GM12878 (cell line): ENCODE measurements at regions not wholly inside any gene's neighbourhood (a gene's known extent, or its start where the extent isn't known, plus 50 kb on each side); places are given as distances from the start of the nearest gene placed in this dataset.

Source experiments
- ATAC-seq: fragments of 200-7000 bp; cut with Tn5 transposase; 3 replicates; pipeline ENCODE4 v1.9.1; 2020; ENCODE audit warnings: mild to moderate bottlenecking, moderate library complexity
- BruUV-seq: library from RNA; stranded (reverse); fragments of 400-500 nt; replicated peaks from 2 replicates; lab custom pipeline; 2021; lab: Mats Ljungman, UMichigan
- CTCF ChIA-PET: fragments of 300-600 bp; sonication (Branson Sonifier 250); formaldehyde crosslinking; extraction: SDS; loops from one replicate; lab custom pipeline; 2021; ENCODE audit warnings: inconsistent platforms; lab: Yijun Ruan, JAX
- POLR2A ChIA-PET: fragments of 350-600 bp; formaldehyde crosslinking; extraction: SDS; loops from one replicate; lab custom pipeline; 2021; ENCODE audit warnings: inconsistent platforms; lab: Charles Lee
- RAD21 ChIA-PET: fragments of 300-600 bp; sonication (Branson Sonifier 250); formaldehyde crosslinking; loops from one replicate; lab custom pipeline; 2023; ENCODE audit warnings: antibody characterized with exemption; ENCODE audit not compliant: unreplicated experiment; lab: Charles Lee
- SMC1A ChIA-PET: fragments of 300-600 bp; sonication (Branson Sonifier 250); formaldehyde crosslinking; loops from one replicate; lab custom pipeline; 2023; ENCODE audit not compliant: unreplicated experiment, uncharacterized antibody; lab: Charles Lee
- DNase-seq: peaks from one replicate; pipeline ENCODE4 v3.0.0-alpha.2; 2011; ENCODE audit warnings: low read depth, low spot score
- FAIRE-seq: peaks from 3 replicates; lab custom pipeline; 2011; peaks lifted over from hg19 to GRCh38; lab: Jason Lieb, UNC
- H2AFZ ChIP-seq: 2 replicates; pipeline ENCODE4 v1.6.0; 2011; ENCODE audit warnings: low read depth, low read length, control low read depth; ENCODE audit not compliant: control insufficient read depth
- H3K27ac ChIP-seq: 2 replicates; pipeline ENCODE4 v1.5.1; 2011; ENCODE audit warnings: control low read depth; ENCODE audit not compliant: control insufficient read depth, insufficient read depth
- H3K27me3 ChIP-seq, 2 experiments: replicated peaks in 1 of 2; 2 replicates each; pipeline versions ENCODE4 v1.6.0 to v1.6.1; 2011; ENCODE audit warnings: low read length in 1 of 2; ENCODE audit not compliant: control insufficient read depth in 2 of 2, insufficient read depth in 2 of 2
- H3K36me3 ChIP-seq, 2 experiments: 2 replicates each; pipeline ENCODE4 v1.5.1; 2011; ENCODE audit warnings: low read length in 1 of 2; ENCODE audit not compliant: control insufficient read depth in 2 of 2, insufficient read depth in 2 of 2
- H3K4me1 ChIP-seq: 2 replicates; pipeline ENCODE4 v1.6.1; 2011; ENCODE audit warnings: mild to moderate bottlenecking, low read length, moderate library complexity, mixed read lengths; ENCODE audit not compliant: control insufficient read depth, insufficient read depth
- H3K4me2 ChIP-seq: 2 replicates; pipeline ENCODE4 v1.6.0; 2011; ENCODE audit warnings: control low read depth; ENCODE audit not compliant: control insufficient read depth, insufficient read depth
- H3K4me3 ChIP-seq: fragments of 200-600 bp; sonication (generic); 2 replicates; pipeline ENCODE4 v1.5.1; 2016
- H3K79me2 ChIP-seq: 2 replicates; pipeline ENCODE4 v1.6.0; 2011; ENCODE audit warnings: low read length; ENCODE audit not compliant: control insufficient read depth, insufficient read depth
- H3K9ac ChIP-seq: 2 replicates; pipeline ENCODE4 v1.8.0; 2011; ENCODE audit warnings: low read length, control low read depth, mixed read lengths; ENCODE audit not compliant: control insufficient read depth, insufficient read depth
- H3K9me3 ChIP-seq: replicated peaks from 3 replicates; pipeline ENCODE4 v1.5.1; 2011; ENCODE audit warnings: mild to moderate bottlenecking, low read length; ENCODE audit not compliant: control insufficient read depth, insufficient read depth
- H4K20me1 ChIP-seq: 2 replicates; pipeline ENCODE4 v1.6.0; 2011; ENCODE audit not compliant: control insufficient read depth, insufficient read depth
- BCL11A ChIP-seq: IDR thresholded peaks from 2 replicates; pipeline ENCODE4 v1.6.1; 2011; ENCODE audit warnings: low read depth, low read length
- CREM ChIP-seq: IDR thresholded peaks from 2 replicates; pipeline ENCODE4 v1.6.1; 2014; ENCODE audit warnings: antibody characterized with exemption, low read depth
- RUNX3 ChIP-seq: IDR thresholded peaks from 2 replicates; pipeline ENCODE4 v1.6.1; 2012; ENCODE audit warnings: low read length, inconsistent platforms
- TCF3 ChIP-seq: IDR thresholded peaks from 2 replicates; pipeline ENCODE4 v1.6.1; 2012; ENCODE audit warnings: low read depth, mild to moderate bottlenecking, low read length, borderline replicate concordance; ENCODE audit not compliant: insufficient read depth
- WGBS: methylation state at CpG from one replicate; pipeline ENCODE4 v1.1.6; 2016; ENCODE audit warnings: low lambda C conversion rate; ENCODE audit not compliant: insufficient replicate concordance, insufficient coverage; ENCODE audit errors: missing lambda C conversion rate; 5-methylcytosine and 5-hydroxymethylcytosine counted together
- in situ Hi-C: fragments of 300-500 bp; cut with MboI; formaldehyde crosslinking; loops from 9 replicates; pipeline ENCODE4 v1.14.3; 2018; ENCODE audit warnings: mixed read lengths
- intact Hi-C: fragments of 100-400 bp; cut with micrococcal nuclease; formaldehyde crosslinking; loops from one replicate; pipeline ENCODE4 v1.14.2; 2022; ENCODE audit not compliant: unreplicated experiment
- TF ChIP-seq, protein P1 (sequence below): fragments of 450-650 bp; IDR thresholded peaks from 2 replicates; pipeline ENCODE4 v1.6.1; 2014; ENCODE audit warnings: mild to moderate bottlenecking
- TF ChIP-seq, protein P2 (sequence below): IDR thresholded peaks from 2 replicates; pipeline ENCODE4 v1.6.1; 2012; ENCODE audit warnings: mild to moderate bottlenecking, low read depth, low read length

DNA sequence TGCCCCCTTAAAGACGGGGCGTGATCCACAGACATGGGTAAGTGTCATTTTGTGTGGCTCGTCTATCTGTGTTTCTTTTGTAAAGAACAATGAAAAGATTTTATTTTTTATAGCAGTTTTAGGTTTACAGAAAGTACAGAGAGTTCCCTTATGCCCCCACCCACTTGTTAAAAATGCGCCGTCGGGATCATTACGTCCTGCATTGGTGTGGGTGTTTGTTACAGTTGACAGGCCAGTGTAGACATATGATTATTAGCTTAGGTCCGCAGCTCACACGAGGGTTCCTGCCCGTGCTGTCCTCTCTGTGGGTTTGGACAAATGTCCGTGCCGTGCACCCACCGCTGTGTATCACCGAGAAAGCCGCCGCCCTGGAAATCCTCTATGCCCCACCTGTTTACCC is 50.5 kb downstream of the RGS12 start:
- no peaks in the 10 kb centered on the region for H3K4me1 ChIP-seq
- ChIA-PET CTCF (interaction anchor here (1.0 to 6.1 kb wide), 5 partner anchors 11 to 537 kb away, joined by 4 to 81 read pairs (median 6); partner anchors contain the start of gene HGFAC), RAD21 (interaction anchor here (1.9 kb wide), 1 partner anchor 137 kb away, joined by 5 read pairs; no protein-coding TSS in a partner anchor), POLR2A (no interaction called here), SMC1A (interaction anchor here (1.0 kb wide), 1 partner anchor 100 kb away, joined by 6 read pairs; no protein-coding TSS in a partner anchor)
- no peak overlapping the region for H3K27ac ChIP-seq
- no peaks in the 10 kb centered on the region for H3K27me3 ChIP-seq
- H2AFZ ChIP-seq, result no peak overlapping the region
- H3K79me2 ChIP-seq, result no peaks in the 10 kb centered on the region
- ATAC-seq (no peak), DNase-seq (no peak), FAIRE-seq (no peak)
- intact Hi-C loops (no loop called here), in situ Hi-C loops (no loop called here)
- no peaks in the 10 kb centered on the region for H4K20me1 ChIP-seq
- H3K9me3 ChIP-seq, result no peaks in the 10 kb centered on the region
- H3K4me3 ChIP-seq, result no peak overlapping the region
- no peaks in the 10 kb centered on the region for H3K36me3 ChIP-seq
- WGBS, result 67% methylated on average over 16 of the region's 16 CpGs
- TF ChIP-seq RUNX3 (no peak), CREM (no peak), TCF3 (no peak), BCL11A (no peak)
- TF ChIP-seq, protein P1, sequence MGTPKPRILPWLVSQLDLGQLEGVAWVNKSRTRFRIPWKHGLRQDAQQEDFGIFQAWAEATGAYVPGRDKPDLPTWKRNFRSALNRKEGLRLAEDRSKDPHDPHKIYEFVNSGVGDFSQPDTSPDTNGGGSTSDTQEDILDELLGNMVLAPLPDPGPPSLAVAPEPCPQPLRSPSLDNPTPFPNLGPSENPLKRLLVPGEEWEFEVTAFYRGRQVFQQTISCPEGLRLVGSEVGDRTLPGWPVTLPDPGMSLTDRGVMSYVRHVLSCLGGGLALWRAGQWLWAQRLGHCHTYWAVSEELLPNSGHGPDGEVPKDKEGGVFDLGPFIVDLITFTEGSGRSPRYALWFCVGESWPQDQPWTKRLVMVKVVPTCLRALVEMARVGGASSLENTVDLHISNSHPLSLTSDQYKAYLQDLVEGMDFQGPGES, result no peak
- TF ChIP-seq, protein P2, sequence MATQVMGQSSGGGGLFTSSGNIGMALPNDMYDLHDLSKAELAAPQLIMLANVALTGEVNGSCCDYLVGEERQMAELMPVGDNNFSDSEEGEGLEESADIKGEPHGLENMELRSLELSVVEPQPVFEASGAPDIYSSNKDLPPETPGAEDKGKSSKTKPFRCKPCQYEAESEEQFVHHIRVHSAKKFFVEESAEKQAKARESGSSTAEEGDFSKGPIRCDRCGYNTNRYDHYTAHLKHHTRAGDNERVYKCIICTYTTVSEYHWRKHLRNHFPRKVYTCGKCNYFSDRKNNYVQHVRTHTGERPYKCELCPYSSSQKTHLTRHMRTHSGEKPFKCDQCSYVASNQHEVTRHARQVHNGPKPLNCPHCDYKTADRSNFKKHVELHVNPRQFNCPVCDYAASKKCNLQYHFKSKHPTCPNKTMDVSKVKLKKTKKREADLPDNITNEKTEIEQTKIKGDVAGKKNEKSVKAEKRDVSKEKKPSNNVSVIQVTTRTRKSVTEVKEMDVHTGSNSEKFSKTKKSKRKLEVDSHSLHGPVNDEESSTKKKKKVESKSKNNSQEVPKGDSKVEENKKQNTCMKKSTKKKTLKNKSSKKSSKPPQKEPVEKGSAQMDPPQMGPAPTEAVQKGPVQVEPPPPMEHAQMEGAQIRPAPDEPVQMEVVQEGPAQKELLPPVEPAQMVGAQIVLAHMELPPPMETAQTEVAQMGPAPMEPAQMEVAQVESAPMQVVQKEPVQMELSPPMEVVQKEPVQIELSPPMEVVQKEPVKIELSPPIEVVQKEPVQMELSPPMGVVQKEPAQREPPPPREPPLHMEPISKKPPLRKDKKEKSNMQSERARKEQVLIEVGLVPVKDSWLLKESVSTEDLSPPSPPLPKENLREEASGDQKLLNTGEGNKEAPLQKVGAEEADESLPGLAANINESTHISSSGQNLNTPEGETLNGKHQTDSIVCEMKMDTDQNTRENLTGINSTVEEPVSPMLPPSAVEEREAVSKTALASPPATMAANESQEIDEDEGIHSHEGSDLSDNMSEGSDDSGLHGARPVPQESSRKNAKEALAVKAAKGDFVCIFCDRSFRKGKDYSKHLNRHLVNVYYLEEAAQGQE, result no peak
- H3K4me2 ChIP-seq, result no peak overlapping the region
- H3K9ac ChIP-seq, result no peak overlapping the region
- no TSS peak for BruUV-seq
